ENCODE measurements at regions not wholly inside any gene's neighbourhood (a gene's known extent, or its start where the extent isn't known, plus 50 kb on each side); places are given as distances from the start of the nearest gene placed in this dataset.
"Not testable (repeated sequence)": the region's sequence is repeated elsewhere in the genome, so short reads cannot be mapped to it uniquely, and the experiment has no call there.

- DNase-seq (ENCODE audit: low spot score): no peak
Observed at GRCh38 chr12:11980115-11980514, 90.6 kb upstream of the BCL2L14 start.

GRCh38 chr12:11981121-11981733 is 89.5 kb upstream of the BCL2L14 start:
- DNase-seq (ENCODE audit: low spot score): peak; percentile 81

GRCh38 chr12:11984417-11984816 is 86.3 kb upstream of the BCL2L14 start:
- DNase-seq (ENCODE audit: low spot score): no peak

- DNase-seq (ENCODE audit: low spot score): no peak
Observed at GRCh38 chr12:11986165-11986564, 84.6 kb upstream of the BCL2L14 start.

GRCh38 chr12:11987901-11988300 is 82.8 kb upstream of the BCL2L14 start:
- DNase-seq (ENCODE audit: low spot score): no peak

- DNase-seq (ENCODE audit: low spot score): no peak
Observed at GRCh38 chr12:11991604-11992003, 79.1 kb upstream of the BCL2L14 start.

GRCh38 chr12:11992515-11992914 is 78.2 kb upstream of the BCL2L14 start:
- no peak for DNase-seq (ENCODE audit: low spot score)

GRCh38 chr12:11998307-11998943 is 72.3 kb upstream of the BCL2L14 start:
- peak; percentile 85 for DNase-seq (ENCODE audit: low spot score)

- no peak for DNase-seq (ENCODE audit: low spot score)
Observed at GRCh38 chr12:11998944-11999315, 71.8 kb upstream of the BCL2L14 start.

- no peak for DNase-seq (ENCODE audit: low spot score)
Observed at GRCh38 chr12:12003609-12004008, 67.1 kb upstream of the BCL2L14 start.

GRCh38 chr12:12004524-12004923 is 66.2 kb upstream of the BCL2L14 start:
- no peak for DNase-seq (ENCODE audit: low spot score)

- DNase-seq (ENCODE audit: low spot score): peak; percentile 69
Observed at GRCh38 chr12:12007001-12007712, 63.6 kb upstream of the BCL2L14 start.

- peak; percentile 25 for DNase-seq (ENCODE audit: low spot score)
Observed at GRCh38 chr12:12007713-12008231, 63.0 kb upstream of the BCL2L14 start.

GRCh38 chr12:12008232-12008850 is 62.4 kb upstream of the BCL2L14 start:
- DNase-seq (ENCODE audit: low spot score): peak; percentile 67

- DNase-seq (ENCODE audit: low spot score): peak; percentile 80
Observed at GRCh38 chr12:12008931-12009611, 61.7 kb upstream of the BCL2L14 start.

- not testable (repeated sequence) for DNase-seq (ENCODE audit: low spot score)
Observed at GRCh38 chr12:12009749-12010276, 60.9 kb upstream of the BCL2L14 start.

- DNase-seq (ENCODE audit: low spot score): peak; percentile 74
Observed at GRCh38 chr12:12010277-12011039, 60.3 kb upstream of the BCL2L14 start.

- no peak for DNase-seq (ENCODE audit: low spot score)
Observed at GRCh38 chr12:12011880-12012260, 58.9 kb upstream of the BCL2L14 start.

GRCh38 chr12:12015073-12015685 is 55.6 kb upstream of the BCL2L14 start:
- DNase-seq (ENCODE audit: low spot score): no peak

GRCh38 chr12:12016284-12017100 is 54.2 kb upstream of the BCL2L14 start:
- no peak for DNase-seq (ENCODE audit: low spot score)
